ENCODE measurements at regions not wholly inside any gene's neighbourhood (a gene's known extent, or its start where the extent isn't known, plus 50 kb on each side); places are given as distances from the start of the nearest gene placed in this dataset.
A peak's percentile ranks its signal among the peaks of the same experiment; 100 is the strongest.
"Not testable (repeated sequence)": the region's sequence is repeated elsewhere in the genome, so short reads cannot be mapped to it uniquely, and the experiment has no call there.

- DNase-seq, result no peak
These were observed 128.8 kb downstream of the RASSF10 start for GRCh38 chr11:13137844-13138301.

GRCh38 chr11:13139085-13139484 is 130.0 kb downstream of the RASSF10 start:
- not testable (repeated sequence) for DNase-seq

- peak; percentile 85 for DNase-seq
These were observed 131.1 kb downstream of the RASSF10 start for GRCh38 chr11:13140028-13140870.

- peak; percentile 81 for DNase-seq
These were observed 131.9 kb downstream of the RASSF10 start for GRCh38 chr11:13140873-13141655.

- no peak for DNase-seq
These were observed 132.9 kb downstream of the RASSF10 start for GRCh38 chr11:13141731-13142709.

GRCh38 chr11:13143486-13144297 is 133.9 kb upstream of the BMAL1 start:
- no peak for DNase-seq

GRCh38 chr11:13145461-13145860 is 132.1 kb upstream of the BMAL1 start:
- no peak for DNase-seq

GRCh38 chr11:13149991-13150390 is 127.6 kb upstream of the BMAL1 start:
- DNase-seq, result no peak

- DNase-seq, result no peak
These were observed 127.1 kb upstream of the BMAL1 start for GRCh38 chr11:13150487-13150886.

- DNase-seq, result no peak
These were observed 125.3 kb upstream of the BMAL1 start for GRCh38 chr11:13152264-13152663.

- peak; percentile 39 for DNase-seq
These were observed 124.7 kb upstream of the BMAL1 start for GRCh38 chr11:13152736-13153541.

GRCh38 chr11:13154374-13154773 is 123.2 kb upstream of the BMAL1 start:
- not testable (repeated sequence) for DNase-seq

- no peak for DNase-seq
These were observed 117.2 kb upstream of the BMAL1 start for GRCh38 chr11:13160346-13160745.

- no peak for DNase-seq
These were observed 116.8 kb upstream of the BMAL1 start for GRCh38 chr11:13160806-13161205.

GRCh38 chr11:13163158-13163557 is 114.4 kb upstream of the BMAL1 start:
- no peak for DNase-seq

GRCh38 chr11:13166036-13166435 is 111.6 kb upstream of the BMAL1 start:
- DNase-seq, result no peak

- no peak for DNase-seq
These were observed 109.3 kb upstream of the BMAL1 start for GRCh38 chr11:13168271-13168670.

- no peak for DNase-seq
These were observed 107.9 kb upstream of the BMAL1 start for GRCh38 chr11:13169709-13170108.

GRCh38 chr11:13174090-13174489 is 103.5 kb upstream of the BMAL1 start:
- no peak for DNase-seq

- peak; percentile 42 for DNase-seq
These were observed 94.3 kb upstream of the BMAL1 start for GRCh38 chr11:13183094-13183825.

Measured in NCI-H2029 treated with DMSO at 0.1 percent for 48 hours (cell line).